ENCODE measurements at regions not wholly inside any gene's neighbourhood (a gene's known extent, or its start where the extent isn't known, plus 50 kb on each side); places are given as distances from the start of the nearest gene placed in this dataset.

- TF ChIP-seq CTCF (IDR thresholded peaks at IDR 0.05 in 4 of 5, conservative IDR thresholded peaks at IDR 0.05 in 1 of 5), result no peak
- TF ChIP-seq POLR2A (IDR thresholded peaks at IDR 0.05), result no peak
Observed at GRCh38 chr1:30314591-30314990, 408.8 kb downstream of the MATN1 start.

Measured in gastrocnemius medialis (tissue), 4 donors.